HG02884 (cell line): ENCODE measurements at regions not wholly inside any gene's neighbourhood (a gene's known extent, or its start where the extent isn't known, plus 50 kb on each side); places are given as distances from the start of the nearest gene placed in this dataset.

Experiments
- ATAC-seq: cut with Tn5 transposase; IDR thresholded peaks from one replicate; pipeline ENCODE4 v1.9.1; 2021; ENCODE audit warnings: mild to moderate bottlenecking, moderate library complexity; ENCODE audit not compliant: unreplicated experiment

- no peak for ATAC-seq
Observed at GRCh38 chr15:88383354-88383753, 83.8 kb downstream of the MRPL46 start.

DNA sequence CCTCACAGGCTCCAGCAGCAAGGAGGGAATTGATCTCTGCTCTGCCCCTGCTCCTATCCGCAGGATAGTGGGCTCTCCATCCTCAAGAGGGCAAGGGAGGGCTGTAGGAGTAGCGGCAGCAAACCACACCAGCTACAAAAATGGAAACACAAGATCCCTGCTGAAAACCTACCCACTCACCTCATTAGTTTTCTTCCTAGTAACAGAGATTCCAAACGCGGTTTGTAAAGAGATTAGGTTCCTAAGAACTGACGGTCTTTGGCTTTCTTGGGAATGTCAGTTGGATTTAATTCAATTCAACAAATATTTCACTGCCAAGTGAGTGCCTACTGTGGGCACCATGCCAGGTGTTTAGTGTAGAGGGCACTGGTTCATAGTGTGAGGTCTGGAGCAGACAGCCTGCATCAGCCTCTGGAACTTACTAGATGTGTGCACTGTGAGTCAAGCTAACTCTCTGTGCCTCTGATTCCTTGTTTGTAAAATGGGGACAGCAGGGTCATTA lies 84.7 kb downstream of the MRPL46 start:
- ATAC-seq = no peak

DNA sequence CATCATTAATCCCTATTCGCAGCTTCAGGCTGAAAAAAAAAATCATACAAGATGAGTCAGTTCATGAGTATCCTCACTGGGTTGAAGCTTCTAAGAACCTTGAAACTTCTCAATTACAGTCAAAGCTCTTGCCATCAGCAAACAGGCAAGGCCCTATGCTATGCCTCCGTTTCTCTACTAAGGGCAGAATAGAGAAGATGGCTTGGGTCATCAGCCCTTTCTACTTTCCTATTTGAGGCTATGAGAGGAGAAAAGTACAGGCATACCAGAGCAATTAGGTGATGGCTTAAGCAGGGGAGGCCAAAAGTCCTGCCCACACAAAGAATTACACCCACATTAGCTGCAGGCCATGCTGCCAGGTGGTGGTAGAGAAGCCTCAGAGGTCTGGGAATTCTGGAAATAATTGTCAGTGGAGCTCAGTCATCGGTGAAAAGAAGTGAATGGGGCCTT lies 89.0 kb downstream of the MRPL46 start:
- ATAC-seq = no peak

DNA sequence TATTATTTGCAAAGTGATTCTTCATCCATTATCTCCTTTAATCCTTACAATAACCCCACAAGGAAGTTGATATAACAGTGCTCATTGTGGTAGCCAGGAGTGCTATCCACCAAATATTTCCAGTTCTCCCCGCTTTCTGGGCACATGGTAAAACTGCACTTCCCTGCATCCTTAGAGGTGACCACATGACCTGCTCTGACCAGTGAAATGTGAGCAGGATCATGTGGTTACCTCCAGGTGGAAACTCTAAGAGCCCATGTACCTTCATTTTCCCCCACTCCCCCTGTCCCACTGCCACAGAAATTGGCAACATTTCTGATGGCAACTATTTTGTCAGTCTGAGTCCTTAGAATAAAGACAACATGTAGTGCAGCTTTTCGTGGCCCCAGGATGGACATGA lies 89.7 kb downstream of the MRPL46 start:
- no peak for ATAC-seq

GRCh38 chr15:88376574-88377174 lies 90.5 kb downstream of the MRPL46 start:
- no peak for ATAC-seq

DNA sequence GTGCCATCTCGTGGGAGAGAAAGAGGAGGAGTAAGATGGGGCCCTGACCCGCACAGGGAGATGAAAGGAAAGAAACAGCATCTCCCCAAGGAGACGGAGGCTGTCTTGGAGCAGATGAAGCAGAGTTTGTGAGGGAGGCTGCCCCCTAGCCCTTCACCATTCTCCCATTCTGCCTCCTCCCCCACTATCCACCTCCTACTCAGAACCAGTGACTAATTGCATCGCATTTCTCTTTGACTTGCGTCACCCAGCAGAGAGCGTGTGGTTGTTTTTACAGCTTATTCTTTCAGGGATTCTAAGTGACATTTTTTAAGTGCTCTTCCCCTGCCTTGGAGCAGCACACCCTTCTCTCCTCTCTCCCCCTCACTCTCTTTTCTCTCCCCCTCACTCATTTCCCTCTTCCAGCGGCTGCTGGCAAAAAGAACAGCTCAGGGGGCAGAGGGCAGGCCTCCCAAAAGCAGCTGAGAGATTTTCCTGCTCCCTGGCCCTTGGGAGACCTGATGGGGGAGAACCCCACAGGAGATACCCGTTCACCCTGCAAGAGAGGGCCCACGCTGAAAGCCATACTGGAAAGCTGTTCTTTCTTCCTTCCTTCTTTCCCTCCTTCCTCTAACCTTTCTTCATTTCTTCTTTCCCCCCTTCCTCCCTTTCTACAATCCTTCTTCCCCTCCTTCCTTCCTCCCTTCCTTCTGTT lies 91.8 kb downstream of the MRPL46 start:
- ATAC-seq = no peak

GRCh38 chr15:88365124-88365523 lies 102.1 kb downstream of the MRPL46 start:
- no peak for ATAC-seq

GRCh38 chr15:88348579-88349230 lies 92.2 kb upstream of the NTRK3 start:
- ATAC-seq = no peak

DNA sequence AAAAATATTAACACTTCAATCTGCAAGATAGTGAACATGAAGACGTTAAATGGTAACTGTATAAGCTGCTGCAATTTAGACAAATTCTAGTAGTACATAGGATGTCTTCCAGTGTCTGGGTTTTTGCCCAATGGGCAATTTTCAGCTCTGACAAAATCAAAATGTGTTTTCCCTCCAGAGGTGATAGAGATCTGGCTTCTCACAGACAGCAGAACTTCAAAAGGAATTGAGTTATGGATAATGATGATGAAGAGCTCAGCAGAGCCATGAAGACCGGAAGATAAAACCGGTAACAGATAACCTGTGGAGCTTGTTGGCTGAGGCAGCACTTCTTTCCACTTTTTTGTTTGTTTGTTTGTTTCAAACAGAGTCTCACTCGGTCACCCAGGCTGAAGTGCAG lies 89.4 kb upstream of the NTRK3 start:
- ATAC-seq = no peak

DNA sequence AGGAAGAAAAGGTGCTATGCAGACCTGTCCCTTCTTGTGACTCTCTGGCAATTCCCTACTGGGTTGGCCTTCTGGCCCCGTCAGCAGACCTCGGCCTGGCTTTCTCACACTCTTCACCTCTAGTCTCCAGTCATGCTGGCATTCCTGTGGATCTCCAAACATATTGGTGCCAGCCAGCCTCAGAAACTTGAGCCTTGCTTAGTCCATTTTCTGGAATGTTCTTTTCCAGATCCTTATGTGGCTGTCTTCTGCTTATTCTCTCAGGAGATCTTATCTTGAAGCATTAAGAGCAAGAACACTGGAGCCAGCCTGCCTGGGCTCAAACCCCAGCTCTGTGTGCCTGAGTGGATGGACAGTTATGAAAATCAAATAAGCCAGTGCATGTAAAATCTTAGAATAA lies 88.2 kb upstream of the NTRK3 start:
- no peak for ATAC-seq

GRCh38 chr15:88342666-88343065 lies 86.1 kb upstream of the NTRK3 start:
- no peak for ATAC-seq

DNA sequence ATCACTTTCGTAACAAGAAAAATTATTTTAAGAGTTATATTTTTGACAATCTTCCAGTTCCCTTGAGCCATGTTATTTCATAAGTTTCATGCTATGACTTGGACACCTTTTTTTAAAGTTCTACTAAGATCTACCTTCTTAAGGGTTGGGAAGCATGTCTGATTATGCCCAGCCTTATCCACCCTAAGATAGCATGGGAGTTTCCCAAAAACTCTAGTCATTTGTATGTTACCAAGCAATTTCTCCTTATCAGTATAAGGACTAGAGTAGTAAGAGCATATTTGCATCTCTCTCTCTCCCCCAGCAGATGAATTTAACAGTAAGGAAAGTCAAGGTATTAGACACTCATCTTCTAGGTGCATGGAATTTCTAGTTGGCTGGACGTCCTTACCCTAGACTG lies 85.1 kb upstream of the NTRK3 start:
- ATAC-seq = no peak

- ATAC-seq = no peak
Observed at GRCh38 chr15:88341006-88341405, 84.5 kb upstream of the NTRK3 start.

DNA sequence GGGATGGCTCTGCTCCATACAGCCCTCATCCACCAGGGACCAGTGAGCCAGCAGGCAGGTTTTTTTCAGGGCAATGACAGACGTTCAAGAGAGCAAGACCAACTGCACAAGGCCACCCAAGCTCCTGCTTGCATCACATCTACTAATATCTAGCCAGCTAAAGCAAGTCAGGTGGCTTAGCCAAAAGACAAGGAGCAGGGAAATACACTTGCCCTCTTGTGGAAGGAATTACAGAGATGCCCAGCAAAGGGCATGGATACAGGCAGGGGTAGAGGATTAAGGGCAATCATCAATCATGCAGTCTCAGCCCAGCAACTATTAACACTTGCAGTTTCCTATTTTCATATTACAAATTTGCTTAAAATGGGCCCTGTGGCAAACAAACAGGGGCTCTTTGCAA lies 81.5 kb upstream of the NTRK3 start:
- ATAC-seq = no peak

DNA sequence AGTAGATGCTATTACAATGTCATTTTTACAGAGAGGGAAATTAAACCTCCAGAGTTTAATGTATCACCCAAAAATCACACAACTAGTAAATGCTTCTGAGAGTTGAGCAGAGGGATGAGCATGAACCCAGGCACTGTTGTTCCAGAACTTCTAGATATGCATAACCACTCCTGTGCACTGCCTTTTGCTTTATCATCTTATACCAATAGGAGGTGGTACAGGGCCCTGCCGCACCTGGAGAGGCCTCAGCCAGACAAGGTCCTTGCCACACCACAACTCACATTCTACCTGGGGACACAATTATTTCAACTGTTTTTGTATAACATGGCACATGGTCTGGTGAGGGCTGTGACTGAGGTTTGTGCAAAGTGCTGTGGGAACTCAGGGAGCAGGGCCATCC lies 78.5 kb upstream of the NTRK3 start:
- no peak for ATAC-seq

DNA sequence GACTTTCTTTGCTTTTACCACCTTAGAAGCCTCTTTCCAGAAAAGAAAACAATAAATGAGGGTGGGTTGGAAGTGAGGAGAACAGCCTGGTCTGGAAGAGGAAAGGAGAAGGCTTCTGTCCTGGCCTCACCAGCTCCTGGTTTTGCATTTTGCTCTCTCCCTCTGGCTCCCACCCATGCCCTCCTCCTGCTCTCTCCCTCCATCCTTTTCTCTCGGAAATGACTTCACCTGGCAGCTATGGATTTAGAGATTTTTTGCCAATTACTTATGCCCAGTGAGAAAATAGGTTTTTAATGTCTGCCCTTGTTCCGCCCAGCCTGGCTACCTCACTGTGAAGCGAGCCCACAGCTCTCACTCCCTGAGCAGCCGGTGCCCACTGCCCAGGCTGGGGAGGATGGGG lies 77.9 kb upstream of the NTRK3 start:
- ATAC-seq = no peak

- peak; percentile 59 for ATAC-seq
Observed at GRCh38 chr15:88331291-88331690, 74.8 kb upstream of the NTRK3 start.

- ATAC-seq = no peak
Observed at GRCh38 chr15:88326924-88327323, 70.4 kb upstream of the NTRK3 start.

DNA sequence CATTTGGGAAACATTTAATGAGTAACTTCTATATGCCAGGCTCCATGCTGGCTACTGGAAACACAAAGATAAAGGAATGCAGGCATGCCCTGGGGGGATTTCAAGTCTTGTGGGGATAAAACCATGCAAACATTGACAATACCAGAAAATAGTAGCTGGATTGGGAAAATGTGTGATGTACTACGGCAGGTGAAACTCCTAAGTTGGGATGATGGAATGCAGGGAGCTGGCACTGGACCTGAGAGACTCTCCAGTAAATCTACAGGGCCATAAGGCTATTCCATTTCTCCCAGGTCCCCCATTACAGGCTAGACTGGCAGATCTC lies 68.2 kb upstream of the NTRK3 start:
- no peak for ATAC-seq

DNA sequence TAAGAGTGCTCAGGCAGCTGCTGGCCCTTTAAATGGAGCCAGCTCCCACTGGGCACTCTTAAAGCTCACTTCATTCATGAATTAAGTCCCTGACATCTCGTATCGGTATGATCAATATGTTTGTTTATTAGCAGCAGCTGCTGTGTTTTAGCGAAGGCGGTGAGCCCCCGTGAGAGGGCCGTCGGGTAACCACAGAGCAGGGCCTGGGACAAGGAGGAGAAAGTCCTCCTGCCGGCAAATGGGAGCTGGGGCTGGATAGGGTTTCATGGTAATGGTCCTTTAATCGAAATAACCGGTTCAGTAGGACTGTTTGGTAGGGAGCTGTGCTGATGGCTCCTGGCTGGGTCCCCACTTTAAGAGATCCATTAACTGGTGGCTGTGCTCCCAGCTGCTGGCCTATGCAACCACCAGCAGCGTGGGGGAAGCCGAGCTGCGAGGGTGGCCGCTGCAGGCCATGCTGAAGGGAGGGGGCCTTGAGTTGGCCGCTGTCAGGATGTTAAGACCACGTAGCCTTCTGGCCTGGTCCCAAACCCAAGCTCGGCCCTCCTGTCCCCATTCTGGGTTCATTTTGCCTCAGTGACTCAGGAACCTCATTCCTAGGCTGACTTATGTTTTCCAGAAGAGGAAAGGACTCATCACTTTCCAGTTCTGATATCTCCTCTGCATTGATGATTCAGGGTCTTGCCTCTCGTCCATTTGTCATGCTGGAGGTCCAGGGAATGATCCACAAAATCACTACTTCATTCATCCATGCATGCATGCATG lies 67.6 kb upstream of the NTRK3 start:
- no peak for ATAC-seq

GRCh38 chr15:88323468-88323867 lies 66.9 kb upstream of the NTRK3 start:
- no peak for ATAC-seq

DNA sequence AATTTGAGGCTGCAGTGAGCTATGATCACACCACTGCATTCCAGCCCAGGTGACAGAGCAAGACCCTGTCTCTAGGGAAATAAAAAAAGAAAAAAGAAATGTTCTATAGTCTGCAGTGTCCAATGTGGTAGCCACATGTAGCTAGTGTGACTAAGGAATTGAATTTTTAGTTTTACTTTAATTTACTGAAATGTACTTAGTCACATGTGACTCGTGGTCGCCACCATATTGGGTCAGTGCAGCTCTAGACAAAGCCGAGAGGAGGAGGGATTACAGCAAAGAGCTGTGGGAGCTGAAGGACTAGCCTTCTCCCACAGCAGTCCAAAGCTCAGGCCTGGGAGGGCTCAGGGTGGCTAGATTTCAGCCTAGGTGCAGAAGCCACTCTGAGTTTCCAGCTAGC lies 65.9 kb upstream of the NTRK3 start:
- no peak for ATAC-seq
